C4-2B (cell line): ENCODE measurements at regions not wholly inside any gene's neighbourhood (a gene's known extent, or its start where the extent isn't known, plus 50 kb on each side); places are given as distances from the start of the nearest gene placed in this dataset.

Source experiments
- ZFX ChIP-seq: fragments of 450-650 bp; IDR thresholded peaks from 2 replicates; pipeline ENCODE4 v1.6.1; 2017
- TF ChIP-seq, protein P1 (sequence below): fragments of 450-650 bp; conservative IDR thresholded peaks from 2 replicates; pipeline ENCODE4 v1.5.1; 2017; ENCODE audit warnings: mild to moderate bottlenecking

DNA sequence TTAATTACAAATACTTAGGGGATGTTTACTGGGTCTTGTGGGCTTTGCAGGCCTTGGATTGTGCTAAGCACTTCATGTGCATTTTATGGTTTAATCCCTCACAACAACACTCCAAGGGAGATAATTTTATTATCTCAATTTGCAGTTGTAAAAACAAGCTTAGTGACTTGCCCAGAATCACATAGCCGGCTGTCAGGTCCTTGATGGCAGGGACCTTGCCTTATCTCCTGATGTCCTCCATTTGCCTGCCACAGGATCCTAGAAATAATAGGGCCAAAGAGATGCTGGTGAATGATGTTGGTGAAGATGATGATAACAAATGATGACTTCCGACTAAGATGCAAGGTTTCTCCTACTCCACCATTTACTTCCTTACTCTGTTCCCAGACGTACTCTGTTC lies 385.4 kb downstream of the TMEM135 start:
- TF ChIP-seq, protein P1, sequence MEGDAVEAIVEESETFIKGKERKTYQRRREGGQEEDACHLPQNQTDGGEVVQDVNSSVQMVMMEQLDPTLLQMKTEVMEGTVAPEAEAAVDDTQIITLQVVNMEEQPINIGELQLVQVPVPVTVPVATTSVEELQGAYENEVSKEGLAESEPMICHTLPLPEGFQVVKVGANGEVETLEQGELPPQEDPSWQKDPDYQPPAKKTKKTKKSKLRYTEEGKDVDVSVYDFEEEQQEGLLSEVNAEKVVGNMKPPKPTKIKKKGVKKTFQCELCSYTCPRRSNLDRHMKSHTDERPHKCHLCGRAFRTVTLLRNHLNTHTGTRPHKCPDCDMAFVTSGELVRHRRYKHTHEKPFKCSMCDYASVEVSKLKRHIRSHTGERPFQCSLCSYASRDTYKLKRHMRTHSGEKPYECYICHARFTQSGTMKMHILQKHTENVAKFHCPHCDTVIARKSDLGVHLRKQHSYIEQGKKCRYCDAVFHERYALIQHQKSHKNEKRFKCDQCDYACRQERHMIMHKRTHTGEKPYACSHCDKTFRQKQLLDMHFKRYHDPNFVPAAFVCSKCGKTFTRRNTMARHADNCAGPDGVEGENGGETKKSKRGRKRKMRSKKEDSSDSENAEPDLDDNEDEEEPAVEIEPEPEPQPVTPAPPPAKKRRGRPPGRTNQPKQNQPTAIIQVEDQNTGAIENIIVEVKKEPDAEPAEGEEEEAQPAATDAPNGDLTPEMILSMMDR = no peak
- no peak for TF ChIP-seq ZFX
